Thymus (tissue), 11 donors: ENCODE measurements at regions not wholly inside any gene's neighbourhood (a gene's known extent, or its start where the extent isn't known, plus 50 kb on each side); places are given as distances from the start of the nearest gene placed in this dataset.
"Not testable (repeated sequence)": the region's sequence is repeated elsewhere in the genome, so short reads cannot be mapped to it uniquely, and the experiment has no call there.

Experiments
- DNase-seq, 9 donors: peaks; one replicate each; pipeline ENCODE4 v3.0.0-alpha.2; 2013; ENCODE audit warnings: low spot score in 9 of 9, low read depth in 6 of 9, missing footprints in 1 of 9
- H3K27ac ChIP-seq, 2 donors: one replicate each; pipeline ENCODE4 v1.5.1; 2013; ENCODE audit warnings: control low read depth in 1 of 2, low read depth in 1 of 2, low read length in 1 of 2, mild to moderate bottlenecking in 1 of 2, moderate library complexity in 1 of 2
- H3K27me3 ChIP-seq, 2 donors: one replicate each; pipeline ENCODE4 v1.5.1; 2013; ENCODE audit warnings: low read length in 1 of 2; ENCODE audit not compliant: control insufficient read depth in 2 of 2, insufficient read depth in 1 of 2
- H3K36me3 ChIP-seq, 2 donors: one replicate each; pipeline ENCODE4 v1.5.1; 2013; ENCODE audit warnings: low read length in 1 of 2, mild to moderate bottlenecking in 1 of 2, moderate library complexity in 1 of 2; ENCODE audit not compliant: control insufficient read depth in 2 of 2, insufficient read depth in 2 of 2
- H3K4me1 ChIP-seq, 2 donors: one replicate each; pipeline ENCODE4 v1.5.1; 2013; ENCODE audit warnings: low read length in 2 of 2; ENCODE audit not compliant: control insufficient read depth in 2 of 2, insufficient read depth in 2 of 2
- H3K4me3 ChIP-seq, 2 donors: one replicate each; pipeline ENCODE4 v1.5.1; 2013; ENCODE audit warnings: low read length in 2 of 2, control low read depth in 1 of 2, mild to moderate bottlenecking in 1 of 2
- H3K9me3 ChIP-seq, 2 donors: one replicate each; pipeline ENCODE4 v1.5.1; 2013; ENCODE audit warnings: low read length in 1 of 2, mild to moderate bottlenecking in 1 of 2; ENCODE audit not compliant: control insufficient read depth in 2 of 2, insufficient read depth in 1 of 2
- WGBS: extraction: QIAGEN DNeasy Blood & Tissue Kit; methylation state at CpG from one replicate; pipeline ENCODE4 v1.1.7; 2013; 5-methylcytosine and 5-hydroxymethylcytosine counted together
- donor health status: healthy.

GRCh38 chr7:46603780-46604179 is 682.7 kb upstream of the IGFBP3 start:
- WGBS: 89% methylated on average over 11 of the region's 11 CpGs
- no peak overlapping the region for H3K4me3 ChIP-seq

GRCh38 chr7:46603296-46603752 is 682.3 kb upstream of the IGFBP3 start:
- Histone ChIP-seq H3K9me3 (no peaks in the 10 kb centered on the region), H3K4me3 (no peak overlapping the region), H3K27ac (no peak overlapping the region), H3K27me3 (no peaks in the 10 kb centered on the region), H3K36me3 (no peaks in the 10 kb centered on the region), H3K4me1 (no peaks in the 10 kb centered on the region)
- no peak for DNase-seq
- 96% methylated on average over 7 of the region's 7 CpGs for WGBS

More at GRCh38 chr7:46603780-46604179, 682.7 kb upstream of the IGFBP3 start:
- Histone ChIP-seq H3K27ac (no peak overlapping the region), H3K4me1 (no peaks in the 10 kb centered on the region), H3K27me3 (no peaks in the 10 kb centered on the region), H3K9me3 (no peaks in the 10 kb centered on the region), H3K36me3 (no peaks in the 10 kb centered on the region)
- DNase-seq: no peak

GRCh38 chr7:46600340-46600739 is 679.3 kb upstream of the IGFBP3 start:
- Histone ChIP-seq H3K9me3 (no peaks in the 10 kb centered on the region), H3K4me3 (no peak overlapping the region), H3K27ac (no peak overlapping the region), H3K27me3 (no peaks in the 10 kb centered on the region), H3K36me3 (no peaks in the 10 kb centered on the region), H3K4me1 (no peaks in the 10 kb centered on the region)
- WGBS: 93% methylated on average over 5 of the region's 5 CpGs
- DNase-seq: no peak

- 20% methylated on average over 1 of the region's 1 CpG for WGBS
- not testable (repeated sequence) for H3K27me3 ChIP-seq, H3K9me3 ChIP-seq
These were observed 673.8 kb upstream of the IGFBP3 start for GRCh38 chr7:46594831-46595230.

GRCh38 chr7:46590918-46591905 is 670.1 kb upstream of the IGFBP3 start:
- H3K9me3 ChIP-seq, H3K4me3 ChIP-seq, H3K4me1 ChIP-seq, DNase-seq, H3K36me3 ChIP-seq, H3K27me3 ChIP-seq, H3K27ac ChIP-seq: not testable (repeated sequence)
- WGBS: 78% methylated on average over 10 of the region's 10 CpGs

More at GRCh38 chr7:46594831-46595230, 673.8 kb upstream of the IGFBP3 start:
- not testable (repeated sequence) for H3K4me1 ChIP-seq, DNase-seq, H3K4me3 ChIP-seq, H3K27ac ChIP-seq, H3K36me3 ChIP-seq

GRCh38 chr7:46589286-46589685 is 668.2 kb upstream of the IGFBP3 start:
- DNase-seq: no peak
- Histone ChIP-seq H3K4me3 (no peak overlapping the region), H3K27me3 (no peaks in the 10 kb centered on the region), H3K36me3 (no peaks in the 10 kb centered on the region), H3K4me1 (no peaks in the 10 kb centered on the region), H3K9me3 (peaks cover 0 to 4% of the 10 kb centered on the region in 2 donors), H3K27ac (no peak overlapping the region)
- 65% methylated on average over 5 of the region's 5 CpGs for WGBS

- no peak for DNase-seq
- Histone ChIP-seq H3K27ac (no peak overlapping the region), H3K4me1 (no peaks in the 10 kb centered on the region), H3K36me3 (no peaks in the 10 kb centered on the region), H3K9me3 (peaks cover 0 to 4% of the 10 kb centered on the region in 2 donors), H3K27me3 (no peaks in the 10 kb centered on the region), H3K4me3 (no peak overlapping the region)
- WGBS: 86% methylated on average over 1 of the region's 1 CpG
These were observed 665.3 kb upstream of the IGFBP3 start for GRCh38 chr7:46586406-46586805.

GRCh38 chr7:46583656-46584055 is 662.6 kb upstream of the IGFBP3 start:
- H3K27me3 ChIP-seq: no peaks in the 10 kb centered on the region
- no peaks in the 10 kb centered on the region for H3K9me3 ChIP-seq
- no peak overlapping the region for H3K4me3 ChIP-seq
- no peaks in the 10 kb centered on the region for H3K4me1 ChIP-seq
- DNase-seq: no peak
- WGBS: 94% methylated on average over 1 of the region's 1 CpG
- H3K36me3 ChIP-seq: no peaks in the 10 kb centered on the region
- H3K27ac ChIP-seq: no peak overlapping the region

GRCh38 chr7:46581268-46581667 is 660.2 kb upstream of the IGFBP3 start:
- 92% methylated on average over 3 of the region's 3 CpGs for WGBS
- no peak for DNase-seq
- Histone ChIP-seq H3K9me3 (no peaks in the 10 kb centered on the region), H3K27ac (no peak overlapping the region), H3K36me3 (no peaks in the 10 kb centered on the region), H3K4me1 (no peaks in the 10 kb centered on the region), H3K27me3 (no peaks in the 10 kb centered on the region), H3K4me3 (no peak overlapping the region)
